ENCODE measurements at regions not wholly inside any gene's neighbourhood (a gene's known extent, or its start where the extent isn't known, plus 50 kb on each side); places are given as distances from the start of the nearest gene placed in this dataset.

GRCh38 chrX:131595120-131595519 is 51.2 kb downstream of the OR13H1 start:
- no peaks in the 10 kb centered on the region for H3K36me3 Mint-ChIP-seq (ENCODE audit: insufficient read depth, unreplicated experiment)
- H3K27ac Mint-ChIP-seq (ENCODE audit: unreplicated experiment): no peak overlapping the region
- H3K4me1 Mint-ChIP-seq (ENCODE audit: low read depth, unreplicated experiment): no peaks in the 10 kb centered on the region
- H3K9me3 Mint-ChIP-seq (ENCODE audit: low read depth, unreplicated experiment): no peaks in the 10 kb centered on the region
- no peaks in the 10 kb centered on the region for H3K27me3 Mint-ChIP-seq (ENCODE audit: unreplicated experiment)
- no TSS peak for BruUV-seq (replicated peaks)
- CTCF ChIA-PET: no interaction called here
- intact Hi-C loops (cut with micrococcal nuclease; ENCODE audit: unreplicated experiment): no loop called here
- no peak for TF ChIP-seq CTCF (IDR thresholded peaks at IDR 0.05; ENCODE audit: unreplicated experiment)
- no peak overlapping the region for H3K4me3 Mint-ChIP-seq (ENCODE audit: low read depth, unreplicated experiment)
- no peak for DNase-seq

DNA sequence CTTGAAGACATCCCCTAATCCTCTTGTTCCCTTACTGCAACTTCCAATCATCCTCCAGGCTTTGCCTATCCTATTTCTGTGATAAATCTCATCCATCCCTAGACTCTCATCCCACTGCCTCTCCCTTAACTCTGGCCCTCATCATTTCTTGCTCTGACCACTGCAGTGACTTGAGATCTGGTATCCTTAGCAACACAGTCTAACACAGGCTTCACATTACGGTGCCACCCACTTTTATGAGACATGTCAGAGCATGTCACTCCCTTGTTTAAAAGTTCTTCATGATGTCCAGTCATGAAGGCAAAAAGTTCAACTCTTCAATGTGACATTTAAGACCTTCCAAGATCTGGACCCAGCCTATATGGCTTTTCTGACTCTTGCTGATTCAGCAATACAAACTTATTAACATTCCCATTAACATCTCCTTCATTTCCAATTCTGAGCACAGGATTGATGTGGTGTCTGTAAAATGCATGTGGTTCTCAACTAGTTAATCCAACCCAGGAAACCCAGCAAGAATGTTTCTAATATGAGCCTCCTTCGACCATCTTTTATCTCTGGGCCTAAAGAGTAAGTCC is 64.0 kb downstream of the OR13H1 start:
- no peaks in the 10 kb centered on the region for H3K4me1 Mint-ChIP-seq (ENCODE audit: low read depth, unreplicated experiment)
- no peak overlapping the region for H3K4me3 Mint-ChIP-seq (ENCODE audit: low read depth, unreplicated experiment)
- H3K36me3 Mint-ChIP-seq (ENCODE audit: insufficient read depth, unreplicated experiment): no peaks in the 10 kb centered on the region
- no peaks in the 10 kb centered on the region for H3K27me3 Mint-ChIP-seq (ENCODE audit: unreplicated experiment)
- CTCF ChIA-PET: no interaction called here
- no peak for DNase-seq
- no peak for TF ChIP-seq CTCF (IDR thresholded peaks at IDR 0.05; ENCODE audit: unreplicated experiment)
- no TSS peak for BruUV-seq (replicated peaks)
- H3K9me3 Mint-ChIP-seq (ENCODE audit: low read depth, unreplicated experiment): no peaks in the 10 kb centered on the region
- H3K27ac Mint-ChIP-seq (ENCODE audit: unreplicated experiment): no peak overlapping the region
- intact Hi-C loops (cut with micrococcal nuclease; ENCODE audit: unreplicated experiment): no loop called here

GRCh38 chrX:131609480-131609879 is 65.6 kb downstream of the OR13H1 start:
- H3K27me3 Mint-ChIP-seq (ENCODE audit: unreplicated experiment): no peaks in the 10 kb centered on the region
- H3K4me1 Mint-ChIP-seq (ENCODE audit: low read depth, unreplicated experiment): no peaks in the 10 kb centered on the region
- no peaks in the 10 kb centered on the region for H3K9me3 Mint-ChIP-seq (ENCODE audit: low read depth, unreplicated experiment)
- no peak overlapping the region for H3K4me3 Mint-ChIP-seq (ENCODE audit: low read depth, unreplicated experiment)
- intact Hi-C loops (cut with micrococcal nuclease; ENCODE audit: unreplicated experiment): no loop called here
- DNase-seq: no peak
- H3K36me3 Mint-ChIP-seq (ENCODE audit: insufficient read depth, unreplicated experiment): no peaks in the 10 kb centered on the region
- no TSS peak for BruUV-seq (replicated peaks)
- CTCF ChIA-PET: interaction anchor here (0.6 kb wide), 1 partner anchor 615 kb away, joined by 5 read pairs; no protein-coding TSS in a partner anchor
- H3K27ac Mint-ChIP-seq (ENCODE audit: unreplicated experiment): no peak overlapping the region
- TF ChIP-seq CTCF (IDR thresholded peaks at IDR 0.05; ENCODE audit: unreplicated experiment): no peak

GRCh38 chrX:131613260-131613659 is 69.4 kb downstream of the OR13H1 start:
- TF ChIP-seq CTCF (IDR thresholded peaks at IDR 0.05; ENCODE audit: unreplicated experiment): no peak
- BruUV-seq (replicated peaks): no TSS peak
- Mint-ChIP-seq H3K9me3 (ENCODE audit: low read depth, unreplicated experiment) (no peaks in the 10 kb centered on the region), H3K36me3 (ENCODE audit: insufficient read depth, unreplicated experiment) (no peaks in the 10 kb centered on the region), H3K27me3 (ENCODE audit: unreplicated experiment) (no peaks in the 10 kb centered on the region), H3K27ac (ENCODE audit: unreplicated experiment) (no peak overlapping the region), H3K4me3 (ENCODE audit: low read depth, unreplicated experiment) (no peak overlapping the region), H3K4me1 (ENCODE audit: low read depth, unreplicated experiment) (no peaks in the 10 kb centered on the region)
- no peak for DNase-seq
- CTCF ChIA-PET: no interaction called here
- intact Hi-C loops (cut with micrococcal nuclease; ENCODE audit: unreplicated experiment): no loop called here

Measured in Calu3 (cell line).